GM23338 (cell line): ENCODE measurements at regions not wholly inside any gene's neighbourhood (a gene's known extent, or its start where the extent isn't known, plus 50 kb on each side); places are given as distances from the start of the nearest gene placed in this dataset.

Source experiments
- ATAC-seq: fragments of 200-7000 bp; cut with Tn5 transposase; 3 replicates; pipeline ENCODE4 v1.9.1; 2020
- DNase-seq: peaks from one replicate; pipeline ENCODE4 v3.0.0-alpha.2; 2015; ENCODE audit warnings: low spot score
- H2AFZ ChIP-seq: fragments of 200-600 bp; sonication (generic); 2 replicates; pipeline ENCODE4 v1.8.0; 2016; ENCODE audit warnings: antibody characterized with exemption, mild to moderate bottlenecking, moderate library complexity
- H3F3A ChIP-seq: fragments of 200-600 bp; sonication (generic); replicated peaks from 2 replicates; pipeline ENCODE4 v1.8.0; 2017; ENCODE audit warnings: antibody characterized with exemption, mixed run types, low read depth
- H3K27ac ChIP-seq: fragments of 200-600 bp; sonication (generic); 2 replicates; pipeline ENCODE4 v1.6.1; 2016; ENCODE audit warnings: low read depth
- H3K27me3 ChIP-seq: fragments of 200-600 bp; sonication (generic); 2 replicates; pipeline ENCODE4 v1.8.0; 2016; ENCODE audit warnings: mild to moderate bottlenecking, mixed run types, moderate library complexity; ENCODE audit not compliant: insufficient read depth
- H3K36me3 ChIP-seq: fragments of 200-600 bp; sonication (generic); 2 replicates; pipeline ENCODE4 v1.8.0; 2016; ENCODE audit warnings: mild to moderate bottlenecking; ENCODE audit not compliant: insufficient read depth
- H3K4me1 ChIP-seq: fragments of 200-600 bp; sonication (generic); 2 replicates; pipeline ENCODE4 v1.8.0; 2016; ENCODE audit warnings: mild to moderate bottlenecking, moderate library complexity; ENCODE audit not compliant: insufficient read depth
- H3K4me2 ChIP-seq: fragments of 200-600 bp; sonication (generic); 2 replicates; pipeline ENCODE4 v1.7.1; 2017; ENCODE audit warnings: mixed run types
- H3K4me3 ChIP-seq: fragments of 200-600 bp; sonication (generic); 2 replicates; pipeline ENCODE4 v1.6.1; 2016; ENCODE audit warnings: mixed run types
- H3K79me2 ChIP-seq: fragments of 200-600 bp; sonication (generic); replicated peaks from 2 replicates; pipeline ENCODE4 v1.8.0; 2017; ENCODE audit warnings: mild to moderate bottlenecking; ENCODE audit not compliant: insufficient read depth
- H3K9me2 ChIP-seq: fragments of 200-600 bp; sonication (generic); 2 replicates; pipeline ENCODE4 v1.8.0; 2017; ENCODE audit not compliant: insufficient read depth
- H4K20me1 ChIP-seq: fragments of 200-600 bp; sonication (generic); replicated peaks from 2 replicates; pipeline ENCODE4 v1.8.0; 2017; ENCODE audit warnings: mild to moderate bottlenecking; ENCODE audit not compliant: insufficient read depth
- H3K27ac Mint-ChIP-seq: 2 replicates; pipeline ENCODE4 v1.8.0; 2020; ENCODE audit warnings: inconsistent platforms, mild to moderate bottlenecking, moderate library complexity, mixed read lengths
- H3K27me3 Mint-ChIP-seq: 3 replicates; pipeline ENCODE4 v1.8.0; 2022; ENCODE audit warnings: low read depth, mild to moderate bottlenecking, moderate library complexity, mixed read lengths, inconsistent platforms; ENCODE audit not compliant: insufficient read depth, poor library complexity
- H3K36me3 Mint-ChIP-seq: 3 replicates; pipeline ENCODE4 v1.8.0; 2021; ENCODE audit warnings: low read depth, mild to moderate bottlenecking, inconsistent platforms, moderate library complexity, mixed read lengths
- H3K4me1 Mint-ChIP-seq: 3 replicates; pipeline ENCODE4 v1.8.0; 2020; ENCODE audit warnings: mild to moderate bottlenecking, inconsistent platforms, mixed read lengths
- H3K4me3 Mint-ChIP-seq: 3 replicates; pipeline ENCODE4 v1.8.0; 2021; ENCODE audit warnings: moderate library complexity, mild to moderate bottlenecking, inconsistent platforms, mixed read lengths
- H3K9me3 Mint-ChIP-seq: 3 replicates; pipeline ENCODE4 v1.8.0; 2020; ENCODE audit warnings: moderate library complexity, mild to moderate bottlenecking, inconsistent platforms, mixed read lengths
- CREB1 ChIP-seq: fragments of 250-450 bp; sonication (Bioruptor Pico); IDR thresholded peaks from 2 replicates; pipeline ENCODE4 v1.5.0; 2020; ENCODE audit warnings: low read depth, mild to moderate bottlenecking, moderate library complexity
- EZH2 ChIP-seq: fragments of 200-600 bp; sonication (generic); IDR thresholded peaks from one replicate; pipeline ENCODE4 v1.8.0; 2017; ENCODE audit warnings: antibody characterized with exemption, mild to moderate bottlenecking, low read depth; ENCODE audit not compliant: unreplicated experiment
- EZH2phosphoT487 ChIP-seq: fragments of 200-600 bp; sonication (generic); IDR thresholded peaks from one replicate; pipeline ENCODE4 v1.8.1; 2018; ENCODE audit warnings: antibody characterized with exemption; ENCODE audit not compliant: unreplicated experiment
- JUNB ChIP-seq: IDR thresholded peaks from one replicate; pipeline ENCODE4 v1.6.1; 2016; ENCODE audit warnings: antibody characterized with exemption; ENCODE audit not compliant: unreplicated experiment
- NANOG ChIP-seq: IDR thresholded peaks from 2 replicates; pipeline ENCODE4 v1.6.1; 2016; ENCODE audit warnings: antibody characterized with exemption, borderline replicate concordance
- ZNF114 ChIP-seq: fragments of 250-450 bp; sonication (Bioruptor Pico); IDR thresholded peaks from 2 replicates; pipeline ENCODE4 v1.5.0; 2020; ENCODE audit warnings: mild to moderate bottlenecking, moderate library complexity
- TF ChIP-seq, protein P1 (sequence below): fragments of 250-450 bp; sonication (Bioruptor Pico); IDR thresholded peaks from 2 replicates; pipeline ENCODE4 v1.5.0; 2020; ENCODE audit warnings: mild to moderate bottlenecking, moderate library complexity
- TF ChIP-seq, protein P2 (sequence below): IDR thresholded peaks from 2 replicates; pipeline ENCODE4 v1.6.1; 2016; ENCODE audit warnings: antibody characterized with exemption
- TF ChIP-seq, protein P3 (sequence below), 2 experiments: fragments of 200-600 bp in 1 of 2; sonication (generic) in 1 of 2; conservative IDR thresholded peaks; 2 replicates each; pipeline versions ENCODE4 v1.5.1 to v1.6.1; 2016 to 2017; ENCODE audit warnings: antibody characterized with exemption in 2 of 2, low read depth in 2 of 2, mild to moderate bottlenecking in 2 of 2, moderate library complexity in 1 of 2
- TF ChIP-seq, protein P4 (sequence below): IDR thresholded peaks from one replicate; pipeline ENCODE4 v1.6.1; 2018; ENCODE audit warnings: antibody characterized with exemption; ENCODE audit not compliant: unreplicated experiment

DNA sequence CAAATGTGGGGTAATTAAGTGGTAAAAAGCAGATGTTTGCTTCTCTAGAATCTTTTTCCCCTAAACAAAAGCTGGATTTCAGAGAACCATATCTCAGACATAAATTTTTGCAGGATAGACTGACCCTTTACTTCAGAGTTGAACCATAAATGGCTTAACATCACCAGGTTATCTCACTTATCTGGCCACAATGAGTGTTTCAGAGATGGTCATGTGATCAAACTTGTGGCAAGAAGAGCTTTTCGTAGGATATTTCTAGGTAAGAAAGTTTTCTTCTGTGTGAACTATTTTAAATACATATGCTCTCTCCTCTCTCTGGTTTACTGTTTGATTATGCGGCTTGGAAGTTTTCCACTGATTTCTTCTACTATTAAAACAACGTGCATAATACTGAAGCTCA, 270.2 kb upstream of the TFAP2D start:
- no peak for ATAC-seq
- no peak for DNase-seq
- H3F3A ChIP-seq, result no peaks in the 10 kb centered on the region
- no peaks in the 10 kb centered on the region for H4K20me1 ChIP-seq
- H3K9me3 Mint-ChIP-seq, result no peaks in the 10 kb centered on the region
- TF ChIP-seq, protein P1, sequence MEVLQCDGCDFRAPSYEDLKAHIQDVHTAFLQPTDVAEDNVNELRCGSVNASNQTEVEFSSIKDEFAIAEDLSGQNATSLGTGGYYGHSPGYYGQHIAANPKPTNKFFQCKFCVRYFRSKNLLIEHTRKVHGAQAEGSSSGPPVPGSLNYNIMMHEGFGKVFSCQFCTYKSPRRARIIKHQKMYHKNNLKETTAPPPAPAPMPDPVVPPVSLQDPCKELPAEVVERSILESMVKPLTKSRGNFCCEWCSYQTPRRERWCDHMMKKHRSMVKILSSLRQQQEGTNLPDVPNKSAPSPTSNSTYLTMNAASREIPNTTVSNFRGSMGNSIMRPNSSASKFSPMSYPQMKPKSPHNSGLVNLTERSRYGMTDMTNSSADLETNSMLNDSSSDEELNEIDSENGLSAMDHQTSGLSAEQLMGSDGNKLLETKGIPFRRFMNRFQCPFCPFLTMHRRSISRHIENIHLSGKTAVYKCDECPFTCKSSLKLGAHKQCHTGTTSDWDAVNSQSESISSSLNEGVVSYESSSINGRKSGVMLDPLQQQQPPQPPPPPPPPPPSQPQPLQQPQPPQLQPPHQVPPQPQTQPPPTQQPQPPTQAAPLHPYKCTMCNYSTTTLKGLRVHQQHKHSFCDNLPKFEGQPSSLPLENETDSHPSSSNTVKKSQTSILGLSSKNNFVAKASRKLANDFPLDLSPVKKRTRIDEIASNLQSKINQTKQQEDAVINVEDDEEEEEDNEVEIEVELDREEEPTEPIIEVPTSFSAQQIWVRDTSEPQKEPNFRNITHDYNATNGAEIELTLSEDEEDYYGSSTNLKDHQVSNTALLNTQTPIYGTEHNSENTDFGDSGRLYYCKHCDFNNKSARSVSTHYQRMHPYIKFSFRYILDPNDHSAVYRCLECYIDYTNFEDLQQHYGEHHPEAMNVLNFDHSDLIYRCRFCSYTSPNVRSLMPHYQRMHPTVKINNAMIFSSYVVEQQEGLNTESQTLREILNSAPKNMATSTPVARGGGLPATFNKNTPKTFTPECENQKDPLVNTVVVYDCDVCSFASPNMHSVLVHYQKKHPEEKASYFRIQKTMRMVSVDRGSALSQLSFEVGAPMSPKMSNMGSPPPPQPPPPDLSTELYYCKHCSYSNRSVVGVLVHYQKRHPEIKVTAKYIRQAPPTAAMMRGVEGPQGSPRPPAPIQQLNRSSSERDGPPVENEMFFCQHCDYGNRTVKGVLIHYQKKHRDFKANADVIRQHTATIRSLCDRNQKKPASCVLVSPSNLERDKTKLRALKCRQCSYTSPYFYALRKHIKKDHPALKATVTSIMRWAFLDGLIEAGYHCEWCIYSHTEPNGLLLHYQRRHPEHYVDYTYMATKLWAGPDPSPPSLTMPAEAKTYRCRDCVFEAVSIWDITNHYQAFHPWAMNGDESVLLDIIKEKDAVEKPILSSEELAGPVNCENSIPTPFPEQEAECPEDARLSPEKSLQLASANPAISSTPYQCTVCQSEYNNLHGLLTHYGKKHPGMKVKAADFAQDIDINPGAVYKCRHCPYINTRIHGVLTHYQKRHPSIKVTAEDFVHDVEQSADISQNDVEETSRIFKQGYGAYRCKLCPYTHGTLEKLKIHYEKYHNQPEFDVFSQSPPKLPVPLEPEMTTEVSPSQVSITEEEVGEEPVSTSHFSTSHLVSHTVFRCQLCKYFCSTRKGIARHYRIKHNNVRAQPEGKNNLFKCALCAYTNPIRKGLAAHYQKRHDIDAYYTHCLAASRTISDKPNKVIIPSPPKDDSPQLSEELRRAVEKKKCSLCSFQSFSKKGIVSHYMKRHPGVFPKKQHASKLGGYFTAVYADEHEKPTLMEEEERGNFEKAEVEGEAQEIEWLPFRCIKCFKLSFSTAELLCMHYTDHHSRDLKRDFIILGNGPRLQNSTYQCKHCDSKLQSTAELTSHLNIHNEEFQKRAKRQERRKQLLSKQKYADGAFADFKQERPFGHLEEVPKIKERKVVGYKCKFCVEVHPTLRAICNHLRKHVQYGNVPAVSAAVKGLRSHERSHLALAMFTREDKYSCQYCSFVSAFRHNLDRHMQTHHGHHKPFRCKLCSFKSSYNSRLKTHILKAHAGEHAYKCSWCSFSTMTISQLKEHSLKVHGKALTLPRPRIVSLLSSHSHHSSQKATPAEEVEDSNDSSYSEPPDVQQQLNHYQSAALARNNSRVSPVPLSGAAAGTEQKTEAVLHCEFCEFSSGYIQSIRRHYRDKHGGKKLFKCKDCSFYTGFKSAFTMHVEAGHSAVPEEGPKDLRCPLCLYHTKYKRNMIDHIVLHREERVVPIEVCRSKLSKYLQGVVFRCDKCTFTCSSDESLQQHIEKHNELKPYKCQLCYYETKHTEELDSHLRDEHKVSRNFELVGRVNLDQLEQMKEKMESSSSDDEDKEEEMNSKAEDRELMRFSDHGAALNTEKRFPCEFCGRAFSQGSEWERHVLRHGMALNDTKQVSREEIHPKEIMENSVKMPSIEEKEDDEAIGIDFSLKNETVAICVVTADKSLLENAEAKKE (CRISPR knock-in tag), result no peak
- TF ChIP-seq, protein P2, sequence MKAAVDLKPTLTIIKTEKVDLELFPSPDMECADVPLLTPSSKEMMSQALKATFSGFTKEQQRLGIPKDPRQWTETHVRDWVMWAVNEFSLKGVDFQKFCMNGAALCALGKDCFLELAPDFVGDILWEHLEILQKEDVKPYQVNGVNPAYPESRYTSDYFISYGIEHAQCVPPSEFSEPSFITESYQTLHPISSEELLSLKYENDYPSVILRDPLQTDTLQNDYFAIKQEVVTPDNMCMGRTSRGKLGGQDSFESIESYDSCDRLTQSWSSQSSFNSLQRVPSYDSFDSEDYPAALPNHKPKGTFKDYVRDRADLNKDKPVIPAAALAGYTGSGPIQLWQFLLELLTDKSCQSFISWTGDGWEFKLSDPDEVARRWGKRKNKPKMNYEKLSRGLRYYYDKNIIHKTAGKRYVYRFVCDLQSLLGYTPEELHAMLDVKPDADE, result no peak
- TF ChIP-seq, protein P3, sequence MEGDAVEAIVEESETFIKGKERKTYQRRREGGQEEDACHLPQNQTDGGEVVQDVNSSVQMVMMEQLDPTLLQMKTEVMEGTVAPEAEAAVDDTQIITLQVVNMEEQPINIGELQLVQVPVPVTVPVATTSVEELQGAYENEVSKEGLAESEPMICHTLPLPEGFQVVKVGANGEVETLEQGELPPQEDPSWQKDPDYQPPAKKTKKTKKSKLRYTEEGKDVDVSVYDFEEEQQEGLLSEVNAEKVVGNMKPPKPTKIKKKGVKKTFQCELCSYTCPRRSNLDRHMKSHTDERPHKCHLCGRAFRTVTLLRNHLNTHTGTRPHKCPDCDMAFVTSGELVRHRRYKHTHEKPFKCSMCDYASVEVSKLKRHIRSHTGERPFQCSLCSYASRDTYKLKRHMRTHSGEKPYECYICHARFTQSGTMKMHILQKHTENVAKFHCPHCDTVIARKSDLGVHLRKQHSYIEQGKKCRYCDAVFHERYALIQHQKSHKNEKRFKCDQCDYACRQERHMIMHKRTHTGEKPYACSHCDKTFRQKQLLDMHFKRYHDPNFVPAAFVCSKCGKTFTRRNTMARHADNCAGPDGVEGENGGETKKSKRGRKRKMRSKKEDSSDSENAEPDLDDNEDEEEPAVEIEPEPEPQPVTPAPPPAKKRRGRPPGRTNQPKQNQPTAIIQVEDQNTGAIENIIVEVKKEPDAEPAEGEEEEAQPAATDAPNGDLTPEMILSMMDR (conservative IDR thresholded peaks at IDR 0.05; ENCODE audit: low read depth in 2 of 2), result no peak
- TF ChIP-seq, protein P4, sequence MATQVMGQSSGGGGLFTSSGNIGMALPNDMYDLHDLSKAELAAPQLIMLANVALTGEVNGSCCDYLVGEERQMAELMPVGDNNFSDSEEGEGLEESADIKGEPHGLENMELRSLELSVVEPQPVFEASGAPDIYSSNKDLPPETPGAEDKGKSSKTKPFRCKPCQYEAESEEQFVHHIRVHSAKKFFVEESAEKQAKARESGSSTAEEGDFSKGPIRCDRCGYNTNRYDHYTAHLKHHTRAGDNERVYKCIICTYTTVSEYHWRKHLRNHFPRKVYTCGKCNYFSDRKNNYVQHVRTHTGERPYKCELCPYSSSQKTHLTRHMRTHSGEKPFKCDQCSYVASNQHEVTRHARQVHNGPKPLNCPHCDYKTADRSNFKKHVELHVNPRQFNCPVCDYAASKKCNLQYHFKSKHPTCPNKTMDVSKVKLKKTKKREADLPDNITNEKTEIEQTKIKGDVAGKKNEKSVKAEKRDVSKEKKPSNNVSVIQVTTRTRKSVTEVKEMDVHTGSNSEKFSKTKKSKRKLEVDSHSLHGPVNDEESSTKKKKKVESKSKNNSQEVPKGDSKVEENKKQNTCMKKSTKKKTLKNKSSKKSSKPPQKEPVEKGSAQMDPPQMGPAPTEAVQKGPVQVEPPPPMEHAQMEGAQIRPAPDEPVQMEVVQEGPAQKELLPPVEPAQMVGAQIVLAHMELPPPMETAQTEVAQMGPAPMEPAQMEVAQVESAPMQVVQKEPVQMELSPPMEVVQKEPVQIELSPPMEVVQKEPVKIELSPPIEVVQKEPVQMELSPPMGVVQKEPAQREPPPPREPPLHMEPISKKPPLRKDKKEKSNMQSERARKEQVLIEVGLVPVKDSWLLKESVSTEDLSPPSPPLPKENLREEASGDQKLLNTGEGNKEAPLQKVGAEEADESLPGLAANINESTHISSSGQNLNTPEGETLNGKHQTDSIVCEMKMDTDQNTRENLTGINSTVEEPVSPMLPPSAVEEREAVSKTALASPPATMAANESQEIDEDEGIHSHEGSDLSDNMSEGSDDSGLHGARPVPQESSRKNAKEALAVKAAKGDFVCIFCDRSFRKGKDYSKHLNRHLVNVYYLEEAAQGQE, result no peak
- no peak for TF ChIP-seq ZNF114 (CRISPR knock-in tag)
- no peak for TF ChIP-seq CREB1 (CRISPR knock-in tag)
- TF ChIP-seq JUNB, result no peak
- TF ChIP-seq EZH2phosphoT487, result no peak
- TF ChIP-seq NANOG, result no peak
- no peak for TF ChIP-seq EZH2
- H3K4me2 ChIP-seq, result no peak overlapping the region
- no peak overlapping the region for H3K27ac Mint-ChIP-seq
- peaks cover 16% of the 10 kb centered on the region; the same call in 1 of the 2 replicates for H3K4me1 ChIP-seq
- H3K4me3 ChIP-seq, result no peak overlapping the region
- H3K4me1 Mint-ChIP-seq, result peaks cover 16% of the 10 kb centered on the region
- H3K27me3 ChIP-seq, result no peaks in the 10 kb centered on the region
- no peaks in the 10 kb centered on the region for H3K36me3 ChIP-seq
- 0 out of 2 replicates have a peak, but pooled peaks cover 3% of the 10 kb centered on the region for H3K9me2 ChIP-seq
- no peak overlapping the region for H2AFZ ChIP-seq
- no peaks in the 10 kb centered on the region for H3K36me3 Mint-ChIP-seq
- no peak overlapping the region for H3K27ac ChIP-seq
- H3K27me3 Mint-ChIP-seq, result no peaks in the 10 kb centered on the region
- no peak overlapping the region for H3K4me3 Mint-ChIP-seq
- no peaks in the 10 kb centered on the region for H3K79me2 ChIP-seq
